ENCODE measurements at regions not wholly inside any gene's neighbourhood (a gene's known extent, or its start where the extent isn't known, plus 50 kb on each side); places are given as distances from the start of the nearest gene placed in this dataset.

DNA sequence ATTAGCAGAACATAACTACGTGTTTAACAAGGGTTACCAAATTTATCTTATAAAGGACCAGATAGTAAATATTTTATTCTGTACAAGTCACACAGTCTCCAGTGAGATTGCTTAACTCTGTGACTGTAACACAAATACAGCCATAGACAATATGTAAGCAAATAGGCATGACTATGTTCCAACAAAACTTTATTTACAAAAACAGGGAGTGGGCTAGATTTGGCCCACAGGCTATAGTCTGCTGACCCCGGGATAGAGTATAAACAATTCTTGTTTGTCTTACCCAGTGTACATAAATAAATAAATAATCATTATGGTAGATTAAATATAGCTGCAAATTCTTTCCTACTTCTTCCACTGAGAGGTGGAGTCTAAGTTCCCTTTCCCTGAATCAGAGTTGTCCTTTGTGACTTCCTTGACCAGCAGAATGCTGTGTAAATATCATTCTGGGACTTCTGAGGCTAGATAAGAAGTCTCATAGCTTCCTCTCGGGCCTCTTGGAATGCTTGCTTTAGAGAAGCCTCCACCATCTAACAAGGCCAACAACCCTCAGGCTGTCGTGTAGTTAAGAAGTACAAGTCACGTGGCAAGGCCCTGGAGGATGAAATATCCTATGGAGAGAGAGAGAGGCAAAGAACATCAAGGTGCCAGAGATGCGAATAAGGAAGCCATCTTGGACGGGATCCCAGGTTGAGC, 59.1 kb upstream of the TMEM244 start:
- Histone ChIP-seq H3K4me1 (ENCODE audit: control insufficient read depth, extremely low read depth, insufficient read depth, low read length) (no peaks in the 10 kb centered on the region), H3K27me3 (ENCODE audit: control insufficient read depth in 2 of 2, insufficient read depth in 2 of 2, low read length in 2 of 2) (no peaks in the 10 kb centered on the region), H3K27ac (ENCODE audit: insufficient read depth, low read depth, low read length) (no peak overlapping the region), H3K9ac (replicated peaks; ENCODE audit: extremely low read depth, insufficient read depth, low read length) (no peak overlapping the region), H3K79me2 (ENCODE audit: control insufficient read depth, insufficient read depth, low read length) (no peaks in the 10 kb centered on the region), H3K9me3 (replicated peaks; ENCODE audit: control insufficient read depth, insufficient read depth, low read length) (no peaks in the 10 kb centered on the region), H4K20me1 (replicated peaks; ENCODE audit: control insufficient read depth, extremely low read depth, insufficient read depth, low read length) (no peaks in the 10 kb centered on the region), H3K36me3 (ENCODE audit: control insufficient read depth in 2 of 2, extremely low read depth in 1 of 2, insufficient read depth in 2 of 2, low read length in 2 of 2) (no peaks in the 10 kb centered on the region), H3K4me3 (replicated peaks in 1 of 3; ENCODE audit: insufficient read depth in 1 of 3, low read depth in 1 of 3, low read length in 3 of 3) (no peak overlapping the region), H2AFZ (ENCODE audit: low read depth, low read length) (peak overlapping the region; percentile 33), H3K4me2 (ENCODE audit: insufficient read depth, low read length) (no peak overlapping the region), H3K9me1 (replicated peaks; ENCODE audit: control insufficient read depth, extremely low read depth, insufficient read depth, low read length) (no peaks in the 10 kb centered on the region)
- dilution Hi-C loops (cut with MboI; ENCODE audit: extremely low pct_ligation_motif_present, low sequenced_read_pairs) = no loop called here
- TF ChIP-seq MYC (IDR thresholded peaks at IDR 0.05; ENCODE audit: low read depth, low read length) (no peak), JUN (IDR thresholded peaks at IDR 0.05; ENCODE audit: borderline replicate concordance, insufficient read depth, insufficient read length, low read depth) (no peak), GATA2 (IDR thresholded peaks at IDR 0.05; ENCODE audit: insufficient read depth, insufficient read length, low read depth, low read length) (no peak), EZH2 (IDR thresholded peaks at IDR 0.05; ENCODE audit: borderline replicate concordance, low read depth, low read length, severe bottlenecking) (no peak), MAX (IDR thresholded peaks at IDR 0.05; ENCODE audit: insufficient read depth, insufficient read length) (no peak), FOS (IDR thresholded peaks at IDR 0.05; ENCODE audit: borderline replicate concordance, insufficient read depth, low read length) (no peak)
- CTCF ChIA-PET = interaction anchor here (0.7 to 1.4 kb wide), 4 partner anchors 16 to 101 kb away, joined by 3 read pairs; no protein-coding TSS in a partner anchor
- POLR2A ChIA-PET = no interaction called here
- no TSS peak for BruUV-seq (replicated peaks)
- no peak for DNase-seq (ENCODE audit: low read depth, low spot score)
- intact Hi-C loops (cut with micrococcal nuclease) = no loop called here
- FAIRE-seq = no peak

- H4K20me1 ChIP-seq (replicated peaks; ENCODE audit: control insufficient read depth, extremely low read depth, insufficient read depth, low read length) = no peaks in the 10 kb centered on the region
- H3K36me3 ChIP-seq (ENCODE audit: control insufficient read depth in 2 of 2, extremely low read depth in 1 of 2, insufficient read depth in 2 of 2, low read length in 2 of 2) = no peaks in the 10 kb centered on the region
- FAIRE-seq = no peak
- H3K27ac ChIP-seq (ENCODE audit: insufficient read depth, low read depth, low read length) = no peak overlapping the region
- intact Hi-C loops (cut with micrococcal nuclease) = no loop called here
- H3K4me3 ChIP-seq (replicated peaks in 1 of 3; ENCODE audit: insufficient read depth in 1 of 3, low read depth in 1 of 3, low read length in 3 of 3) = no peak overlapping the region
- H3K4me2 ChIP-seq (ENCODE audit: insufficient read depth, low read length) = no peak overlapping the region
- DNase-seq (ENCODE audit: low read depth, low spot score) = no peak
- no peaks in the 10 kb centered on the region for H3K9me3 ChIP-seq (replicated peaks; ENCODE audit: control insufficient read depth, insufficient read depth, low read length)
- no peaks in the 10 kb centered on the region for H3K27me3 ChIP-seq (ENCODE audit: control insufficient read depth in 2 of 2, insufficient read depth in 2 of 2, low read length in 2 of 2)
- H3K79me2 ChIP-seq (ENCODE audit: control insufficient read depth, insufficient read depth, low read length) = no peaks in the 10 kb centered on the region
- no peaks in the 10 kb centered on the region for H3K4me1 ChIP-seq (ENCODE audit: control insufficient read depth, extremely low read depth, insufficient read depth, low read length)
- CTCF ChIA-PET = interaction anchor here (0.7 kb wide), 1 partner anchor 43 kb away, joined by 3 read pairs; no protein-coding TSS in a partner anchor
- H3K9me1 ChIP-seq (replicated peaks; ENCODE audit: control insufficient read depth, extremely low read depth, insufficient read depth, low read length) = no peaks in the 10 kb centered on the region
- H2AFZ ChIP-seq (ENCODE audit: low read depth, low read length) = no peak overlapping the region
- TF ChIP-seq POLR2A (IDR thresholded peaks at IDR 0.05; ENCODE audit: low read depth, low read length) (no peak), MAX (IDR thresholded peaks at IDR 0.05; ENCODE audit: insufficient read depth, insufficient read length) (no peak), GATA2 (IDR thresholded peaks at IDR 0.05; ENCODE audit: insufficient read depth, insufficient read length, low read depth, low read length) (no peak), MYC (IDR thresholded peaks at IDR 0.05; ENCODE audit: low read depth, low read length) (no peak), POLR2AphosphoS5 (IDR thresholded peaks at IDR 0.05; ENCODE audit: insufficient read depth, low read depth, low read length) (no peak), FOS (IDR thresholded peaks at IDR 0.05; ENCODE audit: borderline replicate concordance, insufficient read depth, low read length) (no peak), EZH2 (IDR thresholded peaks at IDR 0.05; ENCODE audit: borderline replicate concordance, low read depth, low read length, severe bottlenecking) (no peak), JUN (IDR thresholded peaks at IDR 0.05; ENCODE audit: borderline replicate concordance, insufficient read depth, insufficient read length, low read depth) (no peak)
- TF ChIP-seq, protein P1, sequence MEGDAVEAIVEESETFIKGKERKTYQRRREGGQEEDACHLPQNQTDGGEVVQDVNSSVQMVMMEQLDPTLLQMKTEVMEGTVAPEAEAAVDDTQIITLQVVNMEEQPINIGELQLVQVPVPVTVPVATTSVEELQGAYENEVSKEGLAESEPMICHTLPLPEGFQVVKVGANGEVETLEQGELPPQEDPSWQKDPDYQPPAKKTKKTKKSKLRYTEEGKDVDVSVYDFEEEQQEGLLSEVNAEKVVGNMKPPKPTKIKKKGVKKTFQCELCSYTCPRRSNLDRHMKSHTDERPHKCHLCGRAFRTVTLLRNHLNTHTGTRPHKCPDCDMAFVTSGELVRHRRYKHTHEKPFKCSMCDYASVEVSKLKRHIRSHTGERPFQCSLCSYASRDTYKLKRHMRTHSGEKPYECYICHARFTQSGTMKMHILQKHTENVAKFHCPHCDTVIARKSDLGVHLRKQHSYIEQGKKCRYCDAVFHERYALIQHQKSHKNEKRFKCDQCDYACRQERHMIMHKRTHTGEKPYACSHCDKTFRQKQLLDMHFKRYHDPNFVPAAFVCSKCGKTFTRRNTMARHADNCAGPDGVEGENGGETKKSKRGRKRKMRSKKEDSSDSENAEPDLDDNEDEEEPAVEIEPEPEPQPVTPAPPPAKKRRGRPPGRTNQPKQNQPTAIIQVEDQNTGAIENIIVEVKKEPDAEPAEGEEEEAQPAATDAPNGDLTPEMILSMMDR (IDR thresholded peaks at IDR 0.05; ENCODE audit: extremely low read depth in 1 of 2, insufficient read depth in 1 of 2, low read depth in 1 of 2, low read length in 2 of 2) = no peak
- dilution Hi-C loops (cut with MboI; ENCODE audit: extremely low pct_ligation_motif_present, low sequenced_read_pairs) = no loop called here
- BruUV-seq (replicated peaks) = no TSS peak
- POLR2A ChIA-PET = no interaction called here
- no peak overlapping the region for H3K9ac ChIP-seq (replicated peaks; ENCODE audit: extremely low read depth, insufficient read depth, low read length)
Measured at GRCh38 chr6:129911732-129912131, 50.6 kb upstream of the TMEM244 start.
